Breast epithelium (tissue), 3 donors: ENCODE measurements at regions not wholly inside any gene's neighbourhood (a gene's known extent, or its start where the extent isn't known, plus 50 kb on each side); places are given as distances from the start of the nearest gene placed in this dataset.
"Not testable (repeated sequence)": the region's sequence is repeated elsewhere in the genome, so short reads cannot be mapped to it uniquely, and the experiment has no call there.

Source experiments
- POLR2A ChIP-seq: fragments of 450-650 bp; IDR thresholded peaks from one replicate; pipeline ENCODE4 v1.6.1; 2016; ENCODE audit warnings: antibody characterized with exemption, mild to moderate bottlenecking, moderate library complexity
- TF ChIP-seq, protein P1 (sequence below), 3 donors: fragments of 450-650 bp; IDR thresholded peaks; one replicate each; pipeline ENCODE4 v1.5.1; 2016 to 2017; ENCODE audit warnings: antibody characterized with exemption in 3 of 3, mild to moderate bottlenecking in 3 of 3, moderate library complexity in 3 of 3

GRCh38 chr4:94148052-94148451 is 59.6 kb upstream of the SMARCAD1 start:
- TF ChIP-seq, protein P1, sequence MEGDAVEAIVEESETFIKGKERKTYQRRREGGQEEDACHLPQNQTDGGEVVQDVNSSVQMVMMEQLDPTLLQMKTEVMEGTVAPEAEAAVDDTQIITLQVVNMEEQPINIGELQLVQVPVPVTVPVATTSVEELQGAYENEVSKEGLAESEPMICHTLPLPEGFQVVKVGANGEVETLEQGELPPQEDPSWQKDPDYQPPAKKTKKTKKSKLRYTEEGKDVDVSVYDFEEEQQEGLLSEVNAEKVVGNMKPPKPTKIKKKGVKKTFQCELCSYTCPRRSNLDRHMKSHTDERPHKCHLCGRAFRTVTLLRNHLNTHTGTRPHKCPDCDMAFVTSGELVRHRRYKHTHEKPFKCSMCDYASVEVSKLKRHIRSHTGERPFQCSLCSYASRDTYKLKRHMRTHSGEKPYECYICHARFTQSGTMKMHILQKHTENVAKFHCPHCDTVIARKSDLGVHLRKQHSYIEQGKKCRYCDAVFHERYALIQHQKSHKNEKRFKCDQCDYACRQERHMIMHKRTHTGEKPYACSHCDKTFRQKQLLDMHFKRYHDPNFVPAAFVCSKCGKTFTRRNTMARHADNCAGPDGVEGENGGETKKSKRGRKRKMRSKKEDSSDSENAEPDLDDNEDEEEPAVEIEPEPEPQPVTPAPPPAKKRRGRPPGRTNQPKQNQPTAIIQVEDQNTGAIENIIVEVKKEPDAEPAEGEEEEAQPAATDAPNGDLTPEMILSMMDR (IDR thresholded peaks at IDR 0.05): not testable (repeated sequence)
- TF ChIP-seq POLR2A: not testable (repeated sequence)
